ENCODE measurements at regions not wholly inside any gene's neighbourhood (a gene's known extent, or its start where the extent isn't known, plus 50 kb on each side); places are given as distances from the start of the nearest gene placed in this dataset.

- DNase-seq (ENCODE audit: low read depth, low spot score): no peak
- ChIA-PET POLR2A (no interaction called here), CTCF (no interaction called here)
Observed at GRCh38 chr3:166764698-166765318, 615.3 kb downstream of the ZBBX start.

GRCh38 chr3:166759736-166760513 is 620.2 kb downstream of the ZBBX start:
- no peak for TF ChIP-seq CTCF (IDR thresholded peaks at IDR 0.05; ENCODE audit: low read depth, low read length)
- Histone ChIP-seq H3K27ac (ENCODE audit: low read depth, low read length) (no peak overlapping the region), H3K27me3 (ENCODE audit: control insufficient read depth, insufficient read depth, low read length) (no peaks in the 10 kb centered on the region), H3K4me3 (ENCODE audit: low read depth, low read length) (no peak overlapping the region), H3K9me3 (ENCODE audit: control insufficient read depth, insufficient read depth, low read length) (peaks cover 6% of the 10 kb centered on the region; the same call in 1 of the 2 replicates)
- DNase-seq (ENCODE audit: low read depth, low spot score): no peak
- ChIA-PET POLR2A (no interaction called here), CTCF (no interaction called here)

More at GRCh38 chr3:166764698-166765318, 615.3 kb downstream of the ZBBX start:
- TF ChIP-seq CTCF (IDR thresholded peaks at IDR 0.05; ENCODE audit: low read depth, low read length): no peak
- H3K27me3 ChIP-seq (ENCODE audit: control insufficient read depth, insufficient read depth, low read length): no peaks in the 10 kb centered on the region
- H3K4me3 ChIP-seq (ENCODE audit: low read depth, low read length): no peak overlapping the region
- no peak overlapping the region for H3K27ac ChIP-seq (ENCODE audit: low read depth, low read length)
- peaks cover 11% of the 10 kb centered on the region; the same call in 1 of the 2 replicates for H3K9me3 ChIP-seq (ENCODE audit: control insufficient read depth, insufficient read depth, low read length)

- Histone ChIP-seq H3K9me3 (ENCODE audit: control insufficient read depth, insufficient read depth, low read length) (peaks cover 4% of the 10 kb centered on the region; the same call in 1 of the 2 replicates), H3K27me3 (ENCODE audit: control insufficient read depth, insufficient read depth, low read length) (no peaks in the 10 kb centered on the region), H3K27ac (ENCODE audit: low read depth, low read length) (no peak overlapping the region), H3K4me3 (ENCODE audit: low read depth, low read length) (no peak overlapping the region)
- DNase-seq (ENCODE audit: low read depth, low spot score): no peak
- no peak for TF ChIP-seq CTCF (IDR thresholded peaks at IDR 0.05; ENCODE audit: low read depth, low read length)
- POLR2A ChIA-PET: no interaction called here
- CTCF ChIA-PET: no interaction called here
Observed at GRCh38 chr3:166752214-166752613, 627.9 kb downstream of the ZBBX start.

- POLR2A ChIA-PET: no interaction called here
- no peak for DNase-seq (ENCODE audit: low read depth, low spot score)
- Histone ChIP-seq H3K9me3 (ENCODE audit: control insufficient read depth, insufficient read depth, low read length) (peaks cover 4% of the 10 kb centered on the region; the same call in 1 of the 2 replicates), H3K4me3 (ENCODE audit: low read depth, low read length) (no peak overlapping the region), H3K27ac (ENCODE audit: low read depth, low read length) (no peak overlapping the region), H3K27me3 (ENCODE audit: control insufficient read depth, insufficient read depth, low read length) (no peaks in the 10 kb centered on the region)
- no peak for TF ChIP-seq CTCF (IDR thresholded peaks at IDR 0.05; ENCODE audit: low read depth, low read length)
- CTCF ChIA-PET: no interaction called here
Observed at GRCh38 chr3:166743481-166744134, 636.5 kb downstream of the ZBBX start.

- no peak for DNase-seq (ENCODE audit: low read depth, low spot score)
- CTCF ChIA-PET: no interaction called here
- H3K27ac ChIP-seq (ENCODE audit: low read depth, low read length): no peak overlapping the region
Observed at GRCh38 chr3:166734734-166735133, 645.4 kb downstream of the ZBBX start.

More at GRCh38 chr3:166734734-166735133, 645.4 kb downstream of the ZBBX start:
- Histone ChIP-seq H3K9me3 (ENCODE audit: control insufficient read depth, insufficient read depth, low read length) (no peaks in the 10 kb centered on the region), H3K4me3 (ENCODE audit: low read depth, low read length) (no peak overlapping the region), H3K27me3 (ENCODE audit: control insufficient read depth, insufficient read depth, low read length) (no peaks in the 10 kb centered on the region)
- POLR2A ChIA-PET: no interaction called here
- no peak for TF ChIP-seq CTCF (IDR thresholded peaks at IDR 0.05; ENCODE audit: low read depth, low read length)

Data from AG04450 (cell line).